ENCODE measurements at regions not wholly inside any gene's neighbourhood (a gene's known extent, or its start where the extent isn't known, plus 50 kb on each side); places are given as distances from the start of the nearest gene placed in this dataset.

DNA sequence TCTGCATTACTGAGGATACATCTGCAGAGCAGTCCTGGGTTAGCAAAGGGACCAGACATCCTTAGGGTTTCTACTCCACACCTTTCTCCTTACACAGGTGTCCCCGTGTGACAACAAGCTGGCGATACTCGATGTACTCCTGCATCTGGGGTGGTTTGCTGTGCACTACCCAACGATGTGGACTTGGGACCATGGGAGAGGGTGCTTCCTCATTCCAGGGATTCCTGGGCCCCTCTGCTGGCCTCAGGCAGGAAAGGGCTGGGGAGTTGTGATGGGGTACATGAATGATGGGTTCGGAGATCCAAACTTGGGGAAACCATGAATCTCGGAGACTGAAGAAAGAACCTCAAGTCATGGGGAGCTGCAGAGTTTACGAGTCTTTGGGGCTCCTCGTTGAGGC is 179.6 kb upstream of the GALNT17 start:
- no peak for ATAC-seq (replicated peaks in 6 of 8)
- in situ Hi-C loops (cut with MboI; ENCODE audit: low pct_unique_long_range_greater_than_20kb in 2 of 9, low sequenced_read_pairs in 9 of 9, unreplicated experiment in 9 of 9) = no loop called here
- Histone ChIP-seq H3K4me3 (no peak overlapping the region), H3K4me1 (replicated peaks in 1 of 2) (no peaks in the 10 kb centered on the region), H3K27ac (no peak overlapping the region)
- 51 to 100% (median 90%) methylated on average over 2 to 5 of the region's 8 CpGs; no CpG with 5 or more reads in 6 of the 10 experiments for WGBS, 10 experiments

DNA sequence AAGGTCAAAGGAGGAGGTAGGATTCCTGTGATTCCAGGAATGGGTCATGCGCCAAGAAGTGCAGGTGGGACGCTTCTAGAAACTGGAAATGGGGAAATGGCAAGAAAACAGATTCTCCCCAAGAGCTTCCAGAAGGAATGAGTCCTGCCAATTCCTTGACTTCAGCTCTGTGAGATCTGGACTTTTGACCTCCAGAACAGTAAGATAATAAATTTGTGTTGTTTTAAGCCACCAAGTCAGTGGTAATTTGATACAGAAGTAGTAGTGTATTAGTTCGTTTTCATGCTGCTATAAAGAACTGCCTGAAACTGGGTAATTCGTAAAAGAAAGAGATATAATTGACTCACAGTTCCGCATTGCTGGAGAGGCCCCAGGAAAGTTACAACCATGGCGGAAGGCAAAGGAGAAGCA is 178.6 kb upstream of the GALNT17 start:
- WGBS, 10 experiments = 0 to 100% (median 69%) methylated on average over 1 to 6 of the region's 6 CpGs; no CpG with 5 or more reads in 2 of the 10 experiments
- in situ Hi-C loops (cut with MboI; ENCODE audit: low pct_unique_long_range_greater_than_20kb in 2 of 9, low sequenced_read_pairs in 9 of 9, unreplicated experiment in 9 of 9) = no loop called here
- ATAC-seq (replicated peaks in 6 of 8) = no peak
- Histone ChIP-seq H3K4me3 (no peak overlapping the region), H3K4me1 (replicated peaks in 1 of 2) (no peaks in the 10 kb centered on the region), H3K27ac (no peak overlapping the region)

DNA sequence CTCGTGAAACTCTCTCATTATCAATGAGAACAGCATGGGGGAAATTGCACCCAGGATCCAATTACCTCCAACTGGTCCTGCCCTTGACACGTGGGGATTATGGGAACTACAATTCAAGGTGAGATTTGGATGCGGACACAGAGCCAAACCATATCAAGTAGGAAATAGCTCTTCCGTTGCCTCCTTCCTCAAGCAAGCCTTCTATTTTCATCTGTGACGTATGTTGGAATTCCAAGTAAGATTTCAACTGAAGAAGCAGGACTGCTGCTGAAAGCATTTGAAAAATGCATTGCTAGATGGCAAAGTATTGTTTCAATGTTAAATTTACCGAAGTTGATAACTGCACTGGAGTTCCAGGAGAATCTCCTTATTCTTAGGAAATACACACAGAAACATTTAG is 178.1 kb upstream of the GALNT17 start:
- no peak for ATAC-seq (replicated peaks in 6 of 8)
- WGBS, 10 experiments = 0 to 68% (median 6%) methylated on average over 1 to 6 of the region's 6 CpGs; no CpG with 5 or more reads in 1 of the 10 experiments
- no peaks in the 10 kb centered on the region for H3K4me1 ChIP-seq (replicated peaks in 1 of 2)
- H3K4me3 ChIP-seq = no peak overlapping the region
- no peak overlapping the region for H3K27ac ChIP-seq
- in situ Hi-C loops (cut with MboI; ENCODE audit: low pct_unique_long_range_greater_than_20kb in 2 of 9, low sequenced_read_pairs in 9 of 9, unreplicated experiment in 9 of 9) = no loop called here

DNA sequence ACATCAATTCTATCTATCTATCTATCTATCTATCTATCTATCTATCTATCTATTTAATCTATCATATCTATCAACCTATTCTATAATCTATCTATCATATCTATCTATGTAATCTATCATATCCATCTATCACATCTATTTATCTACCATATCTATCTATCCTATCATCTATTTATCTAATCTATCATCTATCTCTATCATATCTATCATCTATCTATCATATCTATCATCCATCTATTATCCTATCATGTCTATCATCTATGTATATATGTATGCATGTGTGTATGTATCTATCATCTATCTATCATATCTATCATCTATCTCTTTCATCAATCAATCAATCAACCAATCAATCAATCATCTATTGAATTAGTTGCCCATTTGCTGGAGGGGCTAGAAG is 159.3 kb upstream of the GALNT17 start:
- in situ Hi-C loops (cut with MboI; ENCODE audit: low pct_unique_long_range_greater_than_20kb in 2 of 9, low sequenced_read_pairs in 9 of 9, unreplicated experiment in 9 of 9) = no loop called here
- H3K4me1 ChIP-seq (replicated peaks in 1 of 2) = no peaks in the 10 kb centered on the region
- ATAC-seq (replicated peaks in 6 of 8) = no peak
- H3K27ac ChIP-seq = no peak overlapping the region
- H3K4me3 ChIP-seq = no peak overlapping the region

DNA sequence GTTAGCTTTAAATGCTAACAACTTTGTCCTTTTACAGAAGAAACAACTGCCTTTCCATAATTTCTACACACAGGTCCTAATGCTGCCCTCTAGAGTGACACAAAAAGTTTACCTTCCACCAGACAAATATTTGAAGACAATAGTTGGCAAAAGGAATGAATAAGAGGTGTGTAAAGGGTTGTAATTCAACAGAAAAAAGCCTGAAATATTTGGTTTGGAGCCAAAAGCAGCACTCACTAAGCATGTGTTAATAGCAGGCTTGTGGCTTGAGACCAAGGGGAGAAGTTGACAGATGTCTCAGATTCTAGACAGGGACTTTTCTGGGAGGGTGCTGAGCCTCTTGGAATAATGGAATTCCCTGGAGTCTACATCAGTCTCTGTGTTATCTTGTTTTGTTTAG is 156.2 kb upstream of the GALNT17 start:
- peaks cover 0 to 4% of the 10 kb centered on the region in 2 donors for H3K4me1 ChIP-seq (replicated peaks in 1 of 2)
- H3K27ac ChIP-seq = no peak overlapping the region
- peak in 1 of 8 experiments; percentile 26 for ATAC-seq (replicated peaks in 6 of 8)
- no peak overlapping the region for H3K4me3 ChIP-seq
- in situ Hi-C loops (cut with MboI; ENCODE audit: low pct_unique_long_range_greater_than_20kb in 2 of 9, low sequenced_read_pairs in 9 of 9, unreplicated experiment in 9 of 9) = no loop called here

DNA sequence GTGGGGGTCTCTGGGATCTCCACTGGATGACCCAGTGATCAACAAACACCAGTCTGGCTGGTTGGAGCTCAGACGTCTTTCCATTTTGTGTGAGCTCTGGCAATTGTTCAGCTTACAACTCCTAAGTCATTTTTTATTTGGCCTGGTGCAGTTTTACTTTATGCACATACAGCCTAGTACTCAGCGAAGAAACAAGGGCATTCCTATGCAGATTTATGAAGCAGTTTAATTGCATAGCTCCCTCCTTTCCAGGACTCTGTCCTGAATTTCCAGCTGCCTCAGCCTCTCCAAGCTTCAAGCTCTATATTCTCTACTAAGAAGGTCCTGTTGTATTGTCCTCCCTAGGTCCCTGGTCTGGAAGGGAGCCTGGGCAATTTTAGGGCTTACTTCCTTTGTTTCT is 145.6 kb upstream of the GALNT17 start:
- Histone ChIP-seq H3K27ac (no peak overlapping the region), H3K4me3 (no peak overlapping the region), H3K4me1 (replicated peaks in 1 of 2) (no peaks in the 10 kb centered on the region)
- peak in 2 of 8 experiments; percentile 69 to 75 for ATAC-seq (replicated peaks in 6 of 8)
- WGBS, 10 experiments = 0 to 80% (median 60%) methylated on average over 1 to 2 of the region's 2 CpGs; no CpG with 5 or more reads in 5 of the 10 experiments
- in situ Hi-C loops (cut with MboI; ENCODE audit: low pct_unique_long_range_greater_than_20kb in 2 of 9, low sequenced_read_pairs in 9 of 9, unreplicated experiment in 9 of 9) = no loop called here

DNA sequence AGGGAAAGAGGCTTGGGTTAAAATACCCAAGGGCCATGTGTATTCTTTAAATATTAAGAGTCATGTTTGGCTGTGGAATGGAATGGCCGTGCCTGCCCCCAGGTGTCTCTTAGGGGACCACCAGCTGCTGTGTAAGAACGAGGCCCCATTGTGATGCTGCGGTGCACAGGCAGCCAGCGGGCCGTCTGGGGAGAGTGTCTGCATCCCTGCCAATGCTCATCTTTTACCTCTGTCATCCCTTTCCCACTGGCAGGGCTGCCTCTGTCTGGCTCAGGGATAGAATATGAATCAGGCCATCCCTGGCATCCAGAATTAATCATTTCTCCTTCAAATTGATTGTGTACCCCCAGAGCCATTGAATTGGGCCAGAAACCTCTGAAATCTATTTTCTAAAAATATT is 137.8 kb upstream of the GALNT17 start:
- ATAC-seq (replicated peaks in 6 of 8) = no peak

DNA sequence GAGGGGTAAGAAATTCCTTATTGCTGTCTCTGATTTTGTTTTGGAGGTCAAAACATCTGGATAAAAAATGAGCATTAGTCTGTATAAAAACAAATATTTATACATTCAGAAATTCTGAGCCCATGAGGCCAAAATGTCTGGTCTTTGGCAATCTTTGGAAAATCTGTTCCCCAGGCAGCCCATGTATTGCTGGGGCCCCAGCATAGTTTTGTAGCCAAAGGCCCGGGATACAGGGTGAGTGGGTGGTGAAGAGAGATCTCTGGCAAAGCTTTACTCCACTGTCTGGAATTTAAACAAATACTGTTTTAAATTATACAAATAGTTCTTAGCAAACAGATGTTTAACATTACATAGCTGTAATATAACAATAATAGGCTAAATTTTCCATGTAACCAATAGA is 134.7 kb upstream of the GALNT17 start:
- H3K27ac ChIP-seq = no peak overlapping the region
- H3K4me3 ChIP-seq = no peak overlapping the region
- ATAC-seq (replicated peaks in 6 of 8) = no peak
- no peaks in the 10 kb centered on the region for H3K4me1 ChIP-seq (replicated peaks in 1 of 2)
- in situ Hi-C loops (cut with MboI; ENCODE audit: low pct_unique_long_range_greater_than_20kb in 2 of 9, low sequenced_read_pairs in 9 of 9, unreplicated experiment in 9 of 9) = no loop called here
- WGBS, 10 experiments = 0 to 100% (median 30%) methylated on average over 1 of the region's 1 CpG; no CpG with 5 or more reads in 4 of the 10 experiments

More for the DNA sequence above, 137.8 kb upstream of the GALNT17 start:
- in situ Hi-C loops (cut with MboI; ENCODE audit: low pct_unique_long_range_greater_than_20kb in 2 of 9, low sequenced_read_pairs in 9 of 9, unreplicated experiment in 9 of 9) = no loop called here
- H3K4me3 ChIP-seq = no peak overlapping the region
- H3K4me1 ChIP-seq (replicated peaks in 1 of 2) = no peaks in the 10 kb centered on the region
- WGBS, 10 experiments = 0 to 100% (median 46%) methylated on average over 1 to 5 of the region's 5 CpGs; no CpG with 5 or more reads in 5 of the 10 experiments
- no peak overlapping the region for H3K27ac ChIP-seq

DNA sequence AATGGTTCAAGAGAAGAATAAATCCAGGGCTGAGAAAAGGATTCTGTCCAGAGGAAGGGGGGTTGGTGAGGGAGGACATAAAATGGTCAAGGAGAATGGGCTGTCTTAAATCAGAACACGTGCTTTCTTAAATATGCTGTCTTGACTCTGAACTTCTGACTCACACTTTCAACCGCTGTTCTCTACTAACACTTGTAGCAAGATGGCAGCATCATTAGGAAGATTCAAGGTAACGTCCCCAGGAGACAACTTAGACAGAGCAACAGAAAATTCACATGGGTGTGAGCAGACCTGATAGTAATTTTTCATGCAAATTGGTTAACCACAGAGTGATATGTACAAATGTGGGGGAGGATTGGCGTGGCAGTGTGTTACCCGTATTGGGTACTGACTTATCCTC is 126.8 kb upstream of the GALNT17 start:
- no peak overlapping the region for H3K4me3 ChIP-seq
- ATAC-seq (replicated peaks in 6 of 8) = peak in 1 of 8 experiments; percentile 39
- H3K27ac ChIP-seq = no peak overlapping the region
- 0 to 83% (median 54%) methylated on average over 1 to 5 of the region's 5 CpGs; no CpG with 5 or more reads in 3 of the 10 experiments for WGBS, 10 experiments
- in situ Hi-C loops (cut with MboI; ENCODE audit: low pct_unique_long_range_greater_than_20kb in 2 of 9, low sequenced_read_pairs in 9 of 9, unreplicated experiment in 9 of 9) = no loop called here
- peaks cover 0 to 2% of the 10 kb centered on the region in 2 donors for H3K4me1 ChIP-seq (replicated peaks in 1 of 2)

DNA sequence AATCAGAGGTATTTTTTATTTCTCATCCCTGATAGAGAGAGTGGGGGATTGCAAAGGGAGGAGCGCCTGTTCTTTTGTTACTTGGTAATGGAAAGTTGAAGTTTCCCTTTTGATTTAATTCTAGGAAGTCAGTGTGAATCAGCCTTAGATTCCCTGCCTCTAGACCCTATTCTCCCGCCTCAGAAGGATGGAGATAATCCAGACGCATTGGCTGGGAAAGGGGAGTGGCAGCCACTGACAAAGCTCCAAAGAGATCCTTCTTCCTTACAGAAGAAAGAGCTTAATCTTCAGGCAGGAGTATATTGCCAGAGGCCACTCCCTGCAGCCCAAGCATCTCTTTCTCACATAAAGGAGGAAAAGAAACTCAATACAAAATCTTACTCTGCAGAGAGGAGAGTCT is 122.3 kb upstream of the GALNT17 start:
- Histone ChIP-seq H3K4me3 (no peak overlapping the region), H3K27ac (no peak overlapping the region), H3K4me1 (replicated peaks in 1 of 2) (peaks cover 0 to 2% of the 10 kb centered on the region in 2 donors)
- ATAC-seq (replicated peaks in 6 of 8) = no peak
- in situ Hi-C loops (cut with MboI; ENCODE audit: low pct_unique_long_range_greater_than_20kb in 2 of 9, low sequenced_read_pairs in 9 of 9, unreplicated experiment in 9 of 9) = no loop called here
- 75 to 100% (median 82%) methylated on average over 1 to 3 of the region's 3 CpGs; no CpG with 5 or more reads in 5 of the 10 experiments for WGBS, 10 experiments

DNA sequence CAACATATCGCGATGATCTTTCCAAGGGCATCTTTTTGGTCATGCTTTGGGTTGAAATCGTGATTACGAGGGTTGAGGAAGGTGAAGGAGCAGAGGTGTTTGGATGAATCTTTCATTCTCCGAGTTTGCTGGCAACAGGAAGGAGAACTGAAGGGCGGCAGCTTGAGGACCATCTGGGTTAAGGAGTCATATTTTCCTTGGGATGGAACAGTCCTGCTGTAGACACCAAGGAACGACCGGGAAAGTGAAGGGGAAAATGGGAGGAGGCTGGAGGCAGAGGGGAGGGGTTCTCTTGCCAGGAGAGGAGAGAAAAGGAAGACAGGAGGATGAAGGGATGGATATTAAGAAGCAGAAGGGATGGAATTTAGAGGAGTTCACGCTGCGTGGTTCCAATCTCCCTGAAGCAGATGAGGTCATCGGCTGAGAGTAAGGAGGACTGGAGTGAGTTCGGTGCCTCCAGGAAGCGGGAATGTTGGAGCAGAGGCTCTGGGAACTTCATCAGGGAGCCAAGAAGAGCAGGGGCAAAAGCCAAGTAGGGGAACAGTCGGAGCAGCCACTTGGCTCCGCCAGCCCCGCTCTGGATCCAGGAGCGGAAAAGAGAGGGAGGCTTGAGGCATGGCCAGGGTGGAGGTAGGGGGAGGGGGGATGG is 116.6 kb upstream of the GALNT17 start:
- Histone ChIP-seq H3K27ac (no peak overlapping the region), H3K4me3 (no peak overlapping the region), H3K4me1 (replicated peaks in 1 of 2) (no peaks in the 10 kb centered on the region)
- ATAC-seq (replicated peaks in 6 of 8) = no peak
- 0 to 100% (median 85%) methylated on average over 1 to 17 of the region's 17 CpGs for WGBS, 10 experiments
- in situ Hi-C loops (cut with MboI; ENCODE audit: low pct_unique_long_range_greater_than_20kb in 2 of 9, low sequenced_read_pairs in 9 of 9, unreplicated experiment in 9 of 9) = no loop called here

DNA sequence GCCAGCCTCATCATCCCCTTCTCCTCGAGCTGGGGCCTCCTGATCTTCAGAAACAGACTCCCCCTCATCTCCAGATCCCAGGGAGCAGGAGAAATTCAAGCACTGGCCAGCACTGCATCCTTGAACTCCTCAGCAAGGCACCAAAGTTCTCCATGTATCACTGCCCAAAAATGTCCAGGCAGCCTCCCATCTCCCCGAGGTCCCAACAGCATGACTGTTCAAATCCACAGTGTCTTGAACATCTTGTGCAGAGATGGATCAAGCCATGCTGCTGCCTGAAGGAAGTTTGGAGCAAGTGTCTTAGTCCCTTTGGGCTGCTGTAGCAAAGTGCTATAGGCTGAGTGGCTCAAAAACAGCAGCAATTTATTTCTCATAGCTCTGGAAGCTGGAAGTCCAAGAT is 115.5 kb upstream of the GALNT17 start:
- no peak overlapping the region for H3K4me3 ChIP-seq
- no peaks in the 10 kb centered on the region for H3K4me1 ChIP-seq (replicated peaks in 1 of 2)
- ATAC-seq (replicated peaks in 6 of 8) = no peak
- in situ Hi-C loops (cut with MboI; ENCODE audit: low pct_unique_long_range_greater_than_20kb in 2 of 9, low sequenced_read_pairs in 9 of 9, unreplicated experiment in 9 of 9) = no loop called here
- WGBS, 10 experiments = 0 to 60% (median 0%) methylated on average over 1 of the region's 2 CpGs; no CpG with 5 or more reads in 7 of the 10 experiments
- no peak overlapping the region for H3K27ac ChIP-seq

DNA sequence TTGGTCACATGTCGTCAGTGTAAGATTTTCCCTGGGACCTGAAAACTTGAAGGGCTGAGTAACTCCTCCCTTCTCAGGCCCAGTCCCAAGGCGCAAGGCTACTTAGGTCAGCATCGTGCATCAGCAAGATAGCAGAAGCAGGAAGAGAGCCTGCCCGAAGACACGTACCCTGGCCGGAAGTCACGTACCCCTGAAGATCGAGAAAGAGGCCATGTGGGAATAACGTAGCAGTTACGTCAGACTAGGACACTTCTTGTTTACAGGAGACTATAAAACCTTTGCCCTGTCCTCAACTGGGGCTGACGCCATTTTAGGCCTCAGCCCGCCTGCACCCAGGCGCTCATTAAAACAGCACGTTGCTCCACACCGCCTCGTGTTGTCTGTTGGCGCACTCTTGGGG is 114.3 kb upstream of the GALNT17 start:
- Histone ChIP-seq H3K4me3 (no peak overlapping the region), H3K27ac (no peak overlapping the region), H3K4me1 (replicated peaks in 1 of 2) (no peaks in the 10 kb centered on the region)
- WGBS, 10 experiments = 33 to 98% (median 89%) methylated on average over 5 to 15 of the region's 17 CpGs; no CpG with 5 or more reads in 1 of the 10 experiments
- ATAC-seq (replicated peaks in 6 of 8) = no peak
- in situ Hi-C loops (cut with MboI; ENCODE audit: low pct_unique_long_range_greater_than_20kb in 2 of 9, low sequenced_read_pairs in 9 of 9, unreplicated experiment in 9 of 9) = no loop called here

DNA sequence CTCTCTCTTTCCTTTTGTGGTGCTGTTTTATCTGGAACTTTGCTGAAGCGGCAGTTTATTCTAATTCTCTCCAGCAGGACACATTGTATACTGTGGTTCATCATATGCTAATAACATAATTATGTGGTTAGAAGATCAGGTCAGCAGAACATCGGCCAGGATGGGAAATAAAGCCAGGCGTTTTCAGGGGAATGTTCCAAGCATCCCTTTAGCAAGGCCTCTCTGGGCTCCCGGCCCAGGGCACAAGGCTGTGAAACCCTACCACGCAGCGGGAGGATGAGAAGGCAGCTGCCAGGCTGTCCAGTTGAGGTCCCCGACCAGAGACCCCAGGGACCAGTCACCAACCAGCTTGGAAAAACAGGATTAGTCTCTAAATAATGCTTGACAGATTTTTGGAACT is 112.2 kb upstream of the GALNT17 start:
- in situ Hi-C loops (cut with MboI; ENCODE audit: low pct_unique_long_range_greater_than_20kb in 2 of 9, low sequenced_read_pairs in 9 of 9, unreplicated experiment in 9 of 9) = no loop called here
- WGBS, 10 experiments = 0 to 100% (median 35%) methylated on average over 1 to 5 of the region's 7 CpGs; no CpG with 5 or more reads in 3 of the 10 experiments
- no peaks in the 10 kb centered on the region for H3K4me1 ChIP-seq (replicated peaks in 1 of 2)
- no peak overlapping the region for H3K27ac ChIP-seq
- H3K4me3 ChIP-seq = no peak overlapping the region
- ATAC-seq (replicated peaks in 6 of 8) = no peak

Data from motor neuron (in vitro differentiated cells).